ENCODE measurements at regions not wholly inside any gene's neighbourhood (a gene's known extent, or its start where the extent isn't known, plus 50 kb on each side); places are given as distances from the start of the nearest gene placed in this dataset.

GRCh38 chr21:27582246-27582947, 615.5 kb upstream of the ADAMTS5 start:
- no peak overlapping the region for H3K4me3 ChIP-seq
- intact Hi-C loops (cut with DNase I) = no loop called here
- no peaks in the 10 kb centered on the region for H3K9me3 ChIP-seq
- TF ChIP-seq POLR2AphosphoS5 (IDR thresholded peaks at IDR 0.05; ENCODE audit: insufficient read depth in 1 of 2, low read depth in 1 of 2) (no peak), CTCF (IDR thresholded peaks at IDR 0.05) (no peak), POLR2A (IDR thresholded peaks at IDR 0.05) (no peak)
- no peak for DNase-seq (ENCODE audit: extremely low spot score in 2 of 2)
- H3K27ac ChIP-seq = no peak overlapping the region
- H3K4me1 ChIP-seq = no peaks in the 10 kb centered on the region
- H3K36me3 ChIP-seq = no peaks in the 10 kb centered on the region
- no peaks in the 10 kb centered on the region for H3K27me3 ChIP-seq

- H3K4me1 ChIP-seq = no peaks in the 10 kb centered on the region
- TF ChIP-seq POLR2AphosphoS5 (IDR thresholded peaks at IDR 0.05; ENCODE audit: insufficient read depth in 1 of 2, low read depth in 1 of 2) (no peak), CTCF (IDR thresholded peaks at IDR 0.05) (no peak), POLR2A (IDR thresholded peaks at IDR 0.05) (no peak)
- H3K36me3 ChIP-seq = no peaks in the 10 kb centered on the region
- DNase-seq (ENCODE audit: extremely low spot score in 2 of 2) = no peak
- no peak overlapping the region for H3K4me3 ChIP-seq
- no peak overlapping the region for H3K27ac ChIP-seq
- intact Hi-C loops (cut with DNase I) = no loop called here
- H3K9me3 ChIP-seq = no peaks in the 10 kb centered on the region
- no peaks in the 10 kb centered on the region for H3K27me3 ChIP-seq
Observed at GRCh38 chr21:27581168-27581567, 614.3 kb upstream of the ADAMTS5 start.

- H3K4me1 ChIP-seq = no peaks in the 10 kb centered on the region
- H3K27me3 ChIP-seq = no peaks in the 10 kb centered on the region
- no peak overlapping the region for H3K27ac ChIP-seq
- TF ChIP-seq POLR2AphosphoS5 (IDR thresholded peaks at IDR 0.05; ENCODE audit: insufficient read depth in 1 of 2, low read depth in 1 of 2) (no peak), POLR2A (IDR thresholded peaks at IDR 0.05) (no peak), CTCF (IDR thresholded peaks at IDR 0.05) (no peak)
- intact Hi-C loops (cut with DNase I) = no loop called here
- H3K36me3 ChIP-seq = no peaks in the 10 kb centered on the region
- H3K9me3 ChIP-seq = no peaks in the 10 kb centered on the region
- no peak for DNase-seq (ENCODE audit: extremely low spot score in 2 of 2)
- no peak overlapping the region for H3K4me3 ChIP-seq
Observed at GRCh38 chr21:27580276-27580675, 613.4 kb upstream of the ADAMTS5 start.

- Histone ChIP-seq H3K36me3 (no peaks in the 10 kb centered on the region), H3K27ac (no peak overlapping the region), H3K27me3 (no peaks in the 10 kb centered on the region), H3K9me3 (no peaks in the 10 kb centered on the region), H3K4me3 (no peak overlapping the region), H3K4me1 (no peaks in the 10 kb centered on the region)
- TF ChIP-seq CTCF (IDR thresholded peaks at IDR 0.05) = no peak
- no peak for TF ChIP-seq POLR2AphosphoS5 (IDR thresholded peaks at IDR 0.05; ENCODE audit: insufficient read depth in 1 of 2, low read depth in 1 of 2)
- no peak for TF ChIP-seq POLR2A (IDR thresholded peaks at IDR 0.05)
- intact Hi-C loops (cut with DNase I) = no loop called here
- no peak for DNase-seq (ENCODE audit: extremely low spot score in 2 of 2)
Observed at GRCh38 chr21:27578741-27579265, 611.9 kb upstream of the ADAMTS5 start.

GRCh38 chr21:27572696-27573095, 605.8 kb upstream of the ADAMTS5 start:
- H3K4me3 ChIP-seq = no peak overlapping the region
- H3K4me1 ChIP-seq = no peaks in the 10 kb centered on the region
- H3K9me3 ChIP-seq = no peaks in the 10 kb centered on the region
- intact Hi-C loops (cut with DNase I) = no loop called here
- H3K36me3 ChIP-seq = no peaks in the 10 kb centered on the region
- no peak for DNase-seq (ENCODE audit: extremely low spot score in 2 of 2)
- no peaks in the 10 kb centered on the region for H3K27me3 ChIP-seq
- TF ChIP-seq CTCF (IDR thresholded peaks at IDR 0.05) (no peak), POLR2AphosphoS5 (IDR thresholded peaks at IDR 0.05; ENCODE audit: insufficient read depth in 1 of 2, low read depth in 1 of 2) (no peak), POLR2A (IDR thresholded peaks at IDR 0.05) (no peak)
- H3K27ac ChIP-seq = no peak overlapping the region

All from vagina (tissue), 2 donors.